H9 (cell line): ENCODE measurements at regions not wholly inside any gene's neighbourhood (a gene's known extent, or its start where the extent isn't known, plus 50 kb on each side); places are given as distances from the start of the nearest gene placed in this dataset.

Experiments used
- DNase-seq: peaks from one replicate; pipeline ENCODE4 v3.0.0-alpha.2; 2017
- H2AFZ ChIP-seq: one replicate; pipeline ENCODE4 v1.6.1; 2013; ENCODE audit warnings: mild to moderate bottlenecking, low read length, control low read depth, moderate library complexity
- H2AK5ac ChIP-seq: 2 replicates; pipeline ENCODE4 v1.6.1; 2013; ENCODE audit warnings: low read length, control low read depth, mixed read lengths; ENCODE audit not compliant: insufficient read length
- H2BK120ac ChIP-seq: one replicate; pipeline ENCODE4 v1.6.1; 2013; ENCODE audit warnings: low read depth, mild to moderate bottlenecking, low read length, control low read depth, inconsistent platforms; ENCODE audit not compliant: poor library complexity, severe bottlenecking
- H2BK12ac ChIP-seq: 2 replicates; pipeline ENCODE4 v1.6.1; 2013; ENCODE audit warnings: low read length, control low read depth, mixed read lengths, low read depth; ENCODE audit not compliant: insufficient read length
- H2BK15ac ChIP-seq: 2 replicates; pipeline ENCODE4 v1.6.1; 2013; ENCODE audit warnings: low read depth, low read length, control low read depth
- H2BK20ac ChIP-seq: one replicate; pipeline ENCODE4 v1.6.1; 2013; ENCODE audit warnings: low read depth, mild to moderate bottlenecking, low read length, control low read depth, inconsistent platforms; ENCODE audit not compliant: poor library complexity, severe bottlenecking
- H2BK5ac ChIP-seq: 2 replicates; pipeline ENCODE4 v1.6.1; 2013; ENCODE audit warnings: low read length, control low read depth, mixed read lengths; ENCODE audit not compliant: insufficient read length
- H3K14ac ChIP-seq: 2 replicates; pipeline ENCODE4 v1.6.1; 2013; ENCODE audit warnings: low read length, control low read depth; ENCODE audit not compliant: insufficient read depth
- H3K18ac ChIP-seq: 2 replicates; pipeline ENCODE4 v1.6.1; 2013; ENCODE audit warnings: low read depth, mild to moderate bottlenecking, mixed read lengths, low read length, control low read depth; ENCODE audit not compliant: insufficient read length
- H3K23ac ChIP-seq: 2 replicates; pipeline ENCODE4 v1.6.1; 2013; ENCODE audit warnings: low read length, control low read depth, mixed read lengths, low read depth; ENCODE audit not compliant: insufficient read length
- H3K23me2 ChIP-seq: 2 replicates; pipeline ENCODE4 v1.6.1; 2013; ENCODE audit warnings: low read depth, mild to moderate bottlenecking, mixed read lengths, low read length, control low read depth; ENCODE audit not compliant: insufficient read length, poor library complexity, severe bottlenecking
- H3K27ac ChIP-seq: 2 replicates; pipeline ENCODE4 v1.5.1; 2013; ENCODE audit warnings: low read length, control low read depth, mixed read lengths, low read depth; ENCODE audit not compliant: insufficient read length
- H3K27me3 ChIP-seq: 2 replicates; pipeline ENCODE4 v1.6.1; 2013; ENCODE audit warnings: low read length, control low read depth, inconsistent platforms; ENCODE audit not compliant: insufficient read depth
- H3K4ac ChIP-seq: 2 replicates; pipeline ENCODE4 v1.6.1; 2013; ENCODE audit warnings: low read depth, mild to moderate bottlenecking, control low read depth, inconsistent platforms, low read length, moderate library complexity
- H3K4me1 ChIP-seq: 2 replicates; pipeline ENCODE4 v1.6.1; 2013; ENCODE audit warnings: low read length, control low read depth, inconsistent platforms; ENCODE audit not compliant: insufficient read depth
- H3K4me2 ChIP-seq: 2 replicates; pipeline ENCODE4 v1.6.1; 2013; ENCODE audit warnings: low read length, control low read depth, mixed read lengths; ENCODE audit not compliant: insufficient read length, insufficient read depth
- H3K56ac ChIP-seq: 2 replicates; pipeline ENCODE4 v1.6.1; 2013; ENCODE audit warnings: low read depth, mild to moderate bottlenecking, mixed read lengths, low read length, control low read depth; ENCODE audit not compliant: insufficient read length
- H3K79me1 ChIP-seq: 2 replicates; pipeline ENCODE4 v1.6.1; 2013; ENCODE audit warnings: low read depth, mild to moderate bottlenecking, moderate library complexity, low read length, control low read depth, inconsistent platforms; ENCODE audit not compliant: insufficient read depth, poor library complexity, severe bottlenecking
- H3K79me2 ChIP-seq: 2 replicates; pipeline ENCODE4 v1.6.1; 2013; ENCODE audit warnings: low read length, control low read depth, inconsistent platforms; ENCODE audit not compliant: insufficient read depth
- H3K9ac ChIP-seq: 2 replicates; pipeline ENCODE4 v1.6.1; 2013; ENCODE audit warnings: low read length, control low read depth, mixed read lengths; ENCODE audit not compliant: insufficient read length; ENCODE audit errors: extremely low read depth
- H3K9me3 ChIP-seq: one replicate; pipeline ENCODE4 v1.6.1; 2013; ENCODE audit warnings: low read depth, low read length, inconsistent platforms; ENCODE audit not compliant: control insufficient read depth
- H3T11ph ChIP-seq: one replicate; pipeline ENCODE4 v1.6.1; 2013; ENCODE audit warnings: mild to moderate bottlenecking, low read length, control low read depth, inconsistent platforms
- H4K20me1 ChIP-seq: one replicate; pipeline ENCODE4 v1.6.1; 2013; ENCODE audit not compliant: control insufficient read depth, insufficient read length, insufficient read depth
- H4K5ac ChIP-seq: 2 replicates; pipeline ENCODE4 v1.6.1; 2013; ENCODE audit warnings: low read depth, mild to moderate bottlenecking, mixed read lengths, low read length, control low read depth; ENCODE audit not compliant: insufficient read length
- H4K8ac ChIP-seq: replicated peaks from 2 replicates; pipeline ENCODE4 v1.6.1; 2013; ENCODE audit warnings: low read length, control low read depth, mixed read lengths, low read depth; ENCODE audit not compliant: insufficient read length
- H4K91ac ChIP-seq: 2 replicates; pipeline ENCODE4 v1.6.1; 2013; ENCODE audit warnings: low read depth, mild to moderate bottlenecking, moderate library complexity, mixed read lengths, low read length, control low read depth; ENCODE audit not compliant: insufficient read length
- H3K27ac Mint-ChIP-seq, 3 experiments: 2 replicates in 2 of 3; 3 replicates in 1 of 3; pipeline ENCODE4 v1.8.0; 2020 to 2021; ENCODE audit warnings: mixed read lengths in 3 of 3, mild to moderate bottlenecking in 1 of 3, moderate library complexity in 1 of 3
- H3K27me3 Mint-ChIP-seq: 2 replicates; pipeline ENCODE4 v1.8.0; 2021; ENCODE audit warnings: low read depth, mild to moderate bottlenecking, moderate library complexity, mixed read lengths
- H3K36me3 Mint-ChIP-seq, 3 experiments: 2 replicates in 2 of 3; 3 replicates in 1 of 3; pipeline ENCODE4 v1.8.0; 2020 to 2021; ENCODE audit warnings: low read depth in 3 of 3, mixed read lengths in 3 of 3; ENCODE audit not compliant: insufficient read depth in 1 of 3
- H3K4me1 Mint-ChIP-seq, 2 experiments: 2 replicates each; pipeline ENCODE4 v1.8.0; 2020; ENCODE audit warnings: mixed read lengths in 2 of 2
- H3K4me3 Mint-ChIP-seq, 2 experiments: 2 replicates in 1 of 2; 3 replicates in 1 of 2; pipeline ENCODE4 v1.8.0; 2020 to 2021; ENCODE audit warnings: mild to moderate bottlenecking in 2 of 2, mixed read lengths in 2 of 2, moderate library complexity in 1 of 2
- H3K9me3 Mint-ChIP-seq, 2 experiments: 2 replicates in 1 of 2; 3 replicates in 1 of 2; pipeline ENCODE4 v1.8.0; 2020; ENCODE audit warnings: mild to moderate bottlenecking in 2 of 2, mixed read lengths in 2 of 2, moderate library complexity in 1 of 2
- WGBS: extraction: QIAGEN DNeasy Blood & Tissue Kit; methylation state at CpG from one replicate; pipeline ENCODE4 v1.1.7; 2013; ENCODE audit warnings: missing lambda C conversion rate, low lambda C conversion rate, mixed read lengths; ENCODE audit not compliant: insufficient read length; ENCODE audit errors: extremely low coverage; 5-methylcytosine and 5-hydroxymethylcytosine counted together
- TF ChIP-seq, protein P1 (sequence below): fragments of 200-600 bp; sonication (generic); conservative IDR thresholded peaks from 3 replicates; pipeline ENCODE4 v1.8.0; 2021; ENCODE audit warnings: antibody characterized with exemption, mild to moderate bottlenecking

DNA sequence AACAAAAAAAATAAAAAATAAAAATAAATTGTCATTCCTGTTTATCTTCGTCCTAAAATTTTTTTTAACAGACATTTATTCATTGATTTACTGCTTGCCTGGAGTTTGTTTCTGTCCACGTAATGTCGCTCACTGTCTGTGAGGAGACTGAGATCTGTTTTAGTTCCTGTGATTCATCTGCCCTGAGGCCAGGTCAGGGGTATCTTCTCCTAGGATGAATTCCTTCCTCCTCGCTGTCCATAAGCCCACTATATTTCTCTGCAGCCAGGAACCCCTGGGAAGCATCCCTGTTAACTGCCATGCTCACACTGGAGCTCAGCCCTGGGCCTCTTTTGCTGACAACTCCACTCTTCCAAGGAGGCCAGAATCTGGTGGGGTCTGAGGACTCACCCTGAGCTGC, 682.0 kb downstream of the MTRR start:
- H3K79me2 ChIP-seq = no peaks in the 10 kb centered on the region
- H3K27ac ChIP-seq = no peak overlapping the region
- H2BK12ac ChIP-seq = no peak overlapping the region
- no peaks in the 10 kb centered on the region for H3K79me1 ChIP-seq
- no peak overlapping the region for H2BK20ac ChIP-seq
- Mint-ChIP-seq H3K9me3 (peaks cover 13 to 16% of the 10 kb centered on the region in 2 experiments), H3K4me1 (no peaks in the 10 kb centered on the region), H3K27ac (no peak overlapping the region), H3K4me3 (no peak overlapping the region), H3K27me3 (no peaks in the 10 kb centered on the region), H3K36me3 (peaks cover 0 to 15% (median 3%) of the 10 kb centered on the region in 3 experiments; a peak in 3 of 7 replicates)
- no peaks in the 10 kb centered on the region for H3K27me3 ChIP-seq
- no peak overlapping the region for H3K4me2 ChIP-seq
- H2BK15ac ChIP-seq = no peak overlapping the region
- no peak overlapping the region for H3T11ph ChIP-seq
- H2AFZ ChIP-seq = no peak overlapping the region
- H3K14ac ChIP-seq = no peak overlapping the region; the same call in 1 of the 2 replicates
- no peak overlapping the region for H4K91ac ChIP-seq
- H3K18ac ChIP-seq = no peak overlapping the region
- H3K56ac ChIP-seq = no peak overlapping the region
- no peak overlapping the region for H2BK120ac ChIP-seq
- H2BK5ac ChIP-seq = no peak overlapping the region
- no peak overlapping the region for H3K23ac ChIP-seq
- no peak for DNase-seq
- H3K9ac ChIP-seq = no peak overlapping the region
- H4K5ac ChIP-seq = no peak overlapping the region
- no peaks in the 10 kb centered on the region for H3K4me1 ChIP-seq
- H3K9me3 ChIP-seq = peaks cover 5% of the 10 kb centered on the region
- no CpG with 5 or more reads among the region's 4 CpGs for WGBS
- no peak overlapping the region for H3K4ac ChIP-seq
- no peak overlapping the region for H4K8ac ChIP-seq
- no peak overlapping the region for H2AK5ac ChIP-seq
- H3K23me2 ChIP-seq = no peaks in the 10 kb centered on the region
- TF ChIP-seq, protein P1, sequence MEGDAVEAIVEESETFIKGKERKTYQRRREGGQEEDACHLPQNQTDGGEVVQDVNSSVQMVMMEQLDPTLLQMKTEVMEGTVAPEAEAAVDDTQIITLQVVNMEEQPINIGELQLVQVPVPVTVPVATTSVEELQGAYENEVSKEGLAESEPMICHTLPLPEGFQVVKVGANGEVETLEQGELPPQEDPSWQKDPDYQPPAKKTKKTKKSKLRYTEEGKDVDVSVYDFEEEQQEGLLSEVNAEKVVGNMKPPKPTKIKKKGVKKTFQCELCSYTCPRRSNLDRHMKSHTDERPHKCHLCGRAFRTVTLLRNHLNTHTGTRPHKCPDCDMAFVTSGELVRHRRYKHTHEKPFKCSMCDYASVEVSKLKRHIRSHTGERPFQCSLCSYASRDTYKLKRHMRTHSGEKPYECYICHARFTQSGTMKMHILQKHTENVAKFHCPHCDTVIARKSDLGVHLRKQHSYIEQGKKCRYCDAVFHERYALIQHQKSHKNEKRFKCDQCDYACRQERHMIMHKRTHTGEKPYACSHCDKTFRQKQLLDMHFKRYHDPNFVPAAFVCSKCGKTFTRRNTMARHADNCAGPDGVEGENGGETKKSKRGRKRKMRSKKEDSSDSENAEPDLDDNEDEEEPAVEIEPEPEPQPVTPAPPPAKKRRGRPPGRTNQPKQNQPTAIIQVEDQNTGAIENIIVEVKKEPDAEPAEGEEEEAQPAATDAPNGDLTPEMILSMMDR = no peak
- H4K20me1 ChIP-seq = no peaks in the 10 kb centered on the region
